ENCODE measurements at regions not wholly inside any gene's neighbourhood (a gene's known extent, or its start where the extent isn't known, plus 50 kb on each side); places are given as distances from the start of the nearest gene placed in this dataset.

DNA sequence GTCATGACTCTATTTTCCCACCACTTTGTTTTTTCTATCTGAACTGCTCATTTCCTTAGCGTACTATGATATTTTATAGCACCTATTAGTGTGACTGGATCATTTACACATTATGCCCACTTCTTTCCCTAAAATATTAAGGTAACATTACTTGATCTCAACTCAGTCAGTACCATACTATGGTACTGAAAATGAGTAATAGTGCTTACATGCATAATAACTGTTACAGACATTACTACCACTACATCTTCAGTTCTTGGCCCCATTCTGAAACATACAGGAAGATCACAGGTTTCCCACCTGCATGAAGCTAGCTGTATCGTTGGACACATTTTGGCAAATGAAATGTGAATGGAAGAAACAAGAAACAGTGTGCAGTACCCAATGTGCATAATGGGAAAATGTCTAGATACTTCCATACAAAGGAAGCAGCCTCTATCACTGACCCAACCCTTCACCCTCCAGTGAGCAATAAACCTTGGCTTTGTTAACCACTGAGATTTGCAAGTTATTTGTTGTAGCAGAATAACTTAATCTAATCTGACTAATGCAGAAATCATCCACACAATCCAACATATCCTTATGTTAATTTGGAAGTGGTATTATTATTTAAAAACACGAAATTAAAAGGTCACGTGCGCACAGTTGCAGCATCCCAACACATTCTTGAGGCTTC lies 108.6 kb upstream of the DOK5 start:
- TF ChIP-seq, protein P1, sequence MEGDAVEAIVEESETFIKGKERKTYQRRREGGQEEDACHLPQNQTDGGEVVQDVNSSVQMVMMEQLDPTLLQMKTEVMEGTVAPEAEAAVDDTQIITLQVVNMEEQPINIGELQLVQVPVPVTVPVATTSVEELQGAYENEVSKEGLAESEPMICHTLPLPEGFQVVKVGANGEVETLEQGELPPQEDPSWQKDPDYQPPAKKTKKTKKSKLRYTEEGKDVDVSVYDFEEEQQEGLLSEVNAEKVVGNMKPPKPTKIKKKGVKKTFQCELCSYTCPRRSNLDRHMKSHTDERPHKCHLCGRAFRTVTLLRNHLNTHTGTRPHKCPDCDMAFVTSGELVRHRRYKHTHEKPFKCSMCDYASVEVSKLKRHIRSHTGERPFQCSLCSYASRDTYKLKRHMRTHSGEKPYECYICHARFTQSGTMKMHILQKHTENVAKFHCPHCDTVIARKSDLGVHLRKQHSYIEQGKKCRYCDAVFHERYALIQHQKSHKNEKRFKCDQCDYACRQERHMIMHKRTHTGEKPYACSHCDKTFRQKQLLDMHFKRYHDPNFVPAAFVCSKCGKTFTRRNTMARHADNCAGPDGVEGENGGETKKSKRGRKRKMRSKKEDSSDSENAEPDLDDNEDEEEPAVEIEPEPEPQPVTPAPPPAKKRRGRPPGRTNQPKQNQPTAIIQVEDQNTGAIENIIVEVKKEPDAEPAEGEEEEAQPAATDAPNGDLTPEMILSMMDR (IDR thresholded peaks at IDR 0.05), result no peak
- no peak for TF ChIP-seq POLR2A (IDR thresholded peaks at IDR 0.05)
